Immature natural killer cell (primary cell): ENCODE measurements at regions not wholly inside any gene's neighbourhood (a gene's known extent, or its start where the extent isn't known, plus 50 kb on each side); places are given as distances from the start of the nearest gene placed in this dataset.
A peak's percentile ranks its signal among the peaks of the same experiment; 100 is the strongest.
"Not testable (repeated sequence)": the region's sequence is repeated elsewhere in the genome, so short reads cannot be mapped to it uniquely, and the experiment has no call there.

Source experiments
- DNase-seq, 3 donors: peaks; one replicate each; pipeline ENCODE4 v3.0.0; 2022; ENCODE audit warnings: mixed read lengths in 1 of 3
- H3K27ac Mint-ChIP-seq, 6 donors: one replicate each; pipeline ENCODE4 v1.8.0; 2020; ENCODE audit warnings: mixed read lengths in 6 of 6, mild to moderate bottlenecking in 5 of 6, inconsistent platforms in 4 of 6, moderate library complexity in 3 of 6
- H3K27me3 Mint-ChIP-seq, 3 donors: one replicate each; pipeline ENCODE4 v1.8.0; 2020 to 2021; ENCODE audit warnings: low read depth in 3 of 3, mild to moderate bottlenecking in 3 of 3, mixed read lengths in 3 of 3, moderate library complexity in 3 of 3, inconsistent platforms in 1 of 3
- H3K36me3 Mint-ChIP-seq, 3 donors: one replicate each; pipeline ENCODE4 v1.8.0; 2020; ENCODE audit warnings: mixed read lengths in 3 of 3, inconsistent platforms in 2 of 3, mild to moderate bottlenecking in 2 of 3
- H3K4me1 Mint-ChIP-seq, 2 donors: one replicate each; pipeline ENCODE4 v1.8.0; 2020; ENCODE audit warnings: inconsistent platforms in 2 of 2, mild to moderate bottlenecking in 2 of 2, mixed read lengths in 2 of 2, moderate library complexity in 1 of 2
- H3K4me3 Mint-ChIP-seq, 5 donors: one replicate each; pipeline ENCODE4 v1.8.0; 2020; ENCODE audit warnings: mild to moderate bottlenecking in 5 of 5, mixed read lengths in 5 of 5, inconsistent platforms in 3 of 5, moderate library complexity in 3 of 5
- H3K9me3 Mint-ChIP-seq, 6 donors: one replicate each; pipeline ENCODE4 v1.8.0; 2020; ENCODE audit warnings: mild to moderate bottlenecking in 6 of 6, mixed read lengths in 6 of 6, inconsistent platforms in 4 of 6, moderate library complexity in 3 of 6

GRCh38 chr10:55746002-55746401 lies 615.1 kb downstream of the ZWINT start:
- no peaks in the 10 kb centered on the region for H3K27me3 Mint-ChIP-seq
- H3K27ac Mint-ChIP-seq, result no peak overlapping the region

GRCh38 chr10:55742487-55742886 lies 618.6 kb downstream of the ZWINT start:
- Mint-ChIP-seq H3K27ac (no peak overlapping the region), H3K36me3 (no peaks in the 10 kb centered on the region), H3K9me3 (peaks cover 4 to 48% (median 18%) of the 10 kb centered on the region in 6 donors), H3K4me1 (no peaks in the 10 kb centered on the region), H3K4me3 (no peak overlapping the region), H3K27me3 (peaks cover 0 to 2% (median 0%) of the 10 kb centered on the region in 3 donors)
- DNase-seq, result no peak

More at GRCh38 chr10:55746002-55746401, 615.1 kb downstream of the ZWINT start:
- no peak for DNase-seq
- Mint-ChIP-seq H3K4me3 (no peak overlapping the region), H3K36me3 (no peaks in the 10 kb centered on the region), H3K9me3 (peaks cover 4 to 56% (median 17%) of the 10 kb centered on the region in 6 donors), H3K4me1 (no peaks in the 10 kb centered on the region)

GRCh38 chr10:55740767-55741166 lies 620.3 kb downstream of the ZWINT start:
- not testable (repeated sequence) for H3K4me1 Mint-ChIP-seq, H3K4me3 Mint-ChIP-seq, DNase-seq, H3K27ac Mint-ChIP-seq, H3K27me3 Mint-ChIP-seq, H3K36me3 Mint-ChIP-seq
- H3K9me3 Mint-ChIP-seq, result peaks cover 0 to 46% (median 17%) of the 10 kb centered on the region in 6 donors

- DNase-seq, result no peak
- peaks cover 0 to 2% (median 0%) of the 10 kb centered on the region in 3 donors for H3K27me3 Mint-ChIP-seq
- no peak overlapping the region for H3K4me3 Mint-ChIP-seq
- no peaks in the 10 kb centered on the region for H3K4me1 Mint-ChIP-seq
- no peaks in the 10 kb centered on the region for H3K36me3 Mint-ChIP-seq
- H3K27ac Mint-ChIP-seq, result no peak overlapping the region
- H3K9me3 Mint-ChIP-seq, result peaks cover 0 to 51% (median 17%) of the 10 kb centered on the region in 6 donors
Measured at GRCh38 chr10:55740110-55740509, 620.9 kb downstream of the ZWINT start.

- H3K4me3 Mint-ChIP-seq, result no peak overlapping the region
- peaks cover 2 to 38% (median 8%) of the 10 kb centered on the region in 6 donors for H3K9me3 Mint-ChIP-seq
- H3K4me1 Mint-ChIP-seq, result no peaks in the 10 kb centered on the region
- no peaks in the 10 kb centered on the region for H3K36me3 Mint-ChIP-seq
- H3K27me3 Mint-ChIP-seq, result no peaks in the 10 kb centered on the region
- no peak for DNase-seq
- no peak overlapping the region for H3K27ac Mint-ChIP-seq
Measured at GRCh38 chr10:55734112-55734511, 626.9 kb downstream of the ZWINT start.

- no peaks in the 10 kb centered on the region for H3K4me1 Mint-ChIP-seq
- no peak overlapping the region for H3K4me3 Mint-ChIP-seq
- peaks cover 3 to 37% (median 15%) of the 10 kb centered on the region in 6 donors for H3K9me3 Mint-ChIP-seq
- H3K27ac Mint-ChIP-seq, result no peak overlapping the region
- no peak for DNase-seq
- no peaks in the 10 kb centered on the region for H3K36me3 Mint-ChIP-seq
- no peaks in the 10 kb centered on the region for H3K27me3 Mint-ChIP-seq
Measured at GRCh38 chr10:55704950-55705349, 656.1 kb downstream of the ZWINT start.

- no peaks in the 10 kb centered on the region for H3K27me3 Mint-ChIP-seq
- DNase-seq, result no peak
- H3K9me3 Mint-ChIP-seq, result peaks cover 7 to 39% (median 20%) of the 10 kb centered on the region in 6 donors
- no peaks in the 10 kb centered on the region for H3K4me1 Mint-ChIP-seq
- H3K27ac Mint-ChIP-seq, result no peak overlapping the region
- no peaks in the 10 kb centered on the region for H3K36me3 Mint-ChIP-seq
- H3K4me3 Mint-ChIP-seq, result no peak overlapping the region
Measured at GRCh38 chr10:55668326-55668922, 692.6 kb downstream of the ZWINT start.

- H3K36me3 Mint-ChIP-seq, result no peaks in the 10 kb centered on the region
- no peaks in the 10 kb centered on the region for H3K27me3 Mint-ChIP-seq
- no peaks in the 10 kb centered on the region for H3K4me1 Mint-ChIP-seq
- H3K4me3 Mint-ChIP-seq, result no peak overlapping the region
- DNase-seq, result no peak
- H3K27ac Mint-ChIP-seq, result no peak overlapping the region
- H3K9me3 Mint-ChIP-seq, result peaks cover 2 to 32% (median 20%) of the 10 kb centered on the region in 6 donors
Measured at GRCh38 chr10:55653531-55653930, 707.5 kb downstream of the ZWINT start.

- no peak for DNase-seq
- Mint-ChIP-seq H3K4me1 (no peaks in the 10 kb centered on the region), H3K9me3 (peaks cover 5 to 25% (median 13%) of the 10 kb centered on the region in 6 donors), H3K27me3 (no peaks in the 10 kb centered on the region), H3K27ac (no peak overlapping the region), H3K36me3 (no peaks in the 10 kb centered on the region), H3K4me3 (no peak overlapping the region)
Measured at GRCh38 chr10:55641601-55642000, 719.5 kb downstream of the ZWINT start.

- Mint-ChIP-seq H3K27me3 (peaks cover 3 to 7% (median 5%) of the 10 kb centered on the region in 3 donors), H3K36me3 (no peaks in the 10 kb centered on the region), H3K27ac (no peak overlapping the region), H3K9me3 (peaks cover 7 to 40% (median 24%) of the 10 kb centered on the region in 6 donors), H3K4me1 (no peaks in the 10 kb centered on the region), H3K4me3 (no peak overlapping the region)
- DNase-seq, result peak in 1 of 3 donors; percentile 2
Measured at GRCh38 chr10:55631071-55631654, 729.9 kb downstream of the ZWINT start.

GRCh38 chr10:55630491-55631056 lies 730.5 kb downstream of the ZWINT start:
- Mint-ChIP-seq H3K27me3 (peaks cover 3 to 7% (median 5%) of the 10 kb centered on the region in 3 donors), H3K9me3 (peaks cover 5 to 42% (median 25%) of the 10 kb centered on the region in 6 donors), H3K4me3 (peak overlapping the region in 1 of 5 donors; percentile 10), H3K27ac (no peak overlapping the region), H3K4me1 (no peaks in the 10 kb centered on the region), H3K36me3 (peaks cover 0 to 3% (median 0%) of the 10 kb centered on the region in 3 donors)
- DNase-seq, result no peak

GRCh38 chr10:55629793-55630490 lies 731.1 kb downstream of the ZWINT start:
- Mint-ChIP-seq H3K27ac (no peak overlapping the region), H3K9me3 (peaks cover 2 to 40% (median 24%) of the 10 kb centered on the region in 6 donors), H3K4me3 (peak overlapping the region in 2 of 5 donors; percentile 10 to 12), H3K36me3 (peaks cover 0 to 4% (median 0%) of the 10 kb centered on the region in 3 donors), H3K4me1 (no peaks in the 10 kb centered on the region), H3K27me3 (peaks cover 3 to 7% (median 5%) of the 10 kb centered on the region in 3 donors)
- DNase-seq, result no peak

GRCh38 chr10:55628260-55628701 lies 732.8 kb downstream of the ZWINT start:
- Mint-ChIP-seq H3K9me3 (peaks cover 2 to 36% (median 22%) of the 10 kb centered on the region in 6 donors), H3K4me3 (no peak overlapping the region), H3K27me3 (peaks cover 3 to 7% (median 5%) of the 10 kb centered on the region in 3 donors), H3K27ac (no peak overlapping the region), H3K4me1 (no peaks in the 10 kb centered on the region), H3K36me3 (peaks cover 0 to 4% (median under 1%) of the 10 kb centered on the region in 3 donors)
- no peak for DNase-seq
